Peyer's patch (tissue), 4 donors: ENCODE measurements at regions not wholly inside any gene's neighbourhood (a gene's known extent, or its start where the extent isn't known, plus 50 kb on each side); places are given as distances from the start of the nearest gene placed in this dataset.

Experiments
- CTCF ChIP-seq, 6 experiments: fragments of 450-650 bp in 4 of 6; fragments of 200-600 bp in 2 of 6; sonication (generic) in 1 of 6; IDR thresholded peaks; one replicate each; pipeline ENCODE4 v1.5.1; 2017 to 2019; ENCODE audit warnings: antibody characterized with exemption in 6 of 6, mild to moderate bottlenecking in 3 of 6, moderate library complexity in 1 of 6
- POLR2A ChIP-seq, 2 donors: fragments of 450-650 bp; IDR thresholded peaks; one replicate each; pipeline ENCODE4 v1.5.1; 2017; ENCODE audit warnings: antibody characterized with exemption in 2 of 2, mild to moderate bottlenecking in 2 of 2, moderate library complexity in 2 of 2

GRCh38 chr7:131720703-131721102, 164.3 kb upstream of the PODXL start:
- TF ChIP-seq CTCF (IDR thresholded peaks at IDR 0.05) (no peak), POLR2A (IDR thresholded peaks at IDR 0.05) (no peak)
